ENCODE measurements at regions not wholly inside any gene's neighbourhood (a gene's known extent, or its start where the extent isn't known, plus 50 kb on each side); places are given as distances from the start of the nearest gene placed in this dataset.

- TF ChIP-seq CTCF (IDR thresholded peaks at IDR 0.05), result no peak
- no peak for TF ChIP-seq EZH2 (IDR thresholded peaks at IDR 0.05; ENCODE audit: borderline replicate concordance, insufficient read depth, low read depth, low read length, poor library complexity, severe bottlenecking)
Measured at GRCh38 chr17:70934835-70935234, 765.5 kb downstream of the KCNJ2 start.

All from B cell (primary cell).